ENCODE measurements at regions not wholly inside any gene's neighbourhood (a gene's known extent, or its start where the extent isn't known, plus 50 kb on each side); places are given as distances from the start of the nearest gene placed in this dataset.

- H3K9me3 ChIP-seq (ENCODE audit: control insufficient read depth, low read depth, low read length) = no peaks in the 10 kb centered on the region
- no peaks in the 10 kb centered on the region for H3K4me1 ChIP-seq (ENCODE audit: control insufficient read depth, extremely low read depth, insufficient read depth, low read length)
- TF ChIP-seq CTCF (optimal IDR thresholded peaks at IDR 0.05 in 1 of 3, IDR thresholded peaks at IDR 0.05 in 1 of 3, conservative IDR thresholded peaks at IDR 0.05 in 1 of 3; ENCODE audit: extremely low read depth in 1 of 3, insufficient read depth in 2 of 3, low read length in 3 of 3) (no peak), EZH2 (IDR thresholded peaks at IDR 0.05; ENCODE audit: low read length) (no peak)
- no peak overlapping the region for H2AFZ ChIP-seq (ENCODE audit: control insufficient read depth, low read length)
- FAIRE-seq = no peak
- no peak for DNase-seq (ENCODE audit: low read depth, low spot score)
- H3K36me3 ChIP-seq (ENCODE audit: control insufficient read depth in 2 of 2, extremely low read depth in 1 of 2, insufficient read depth in 2 of 2, low read length in 2 of 2) = no peaks in the 10 kb centered on the region
- no peaks in the 10 kb centered on the region for H3K9me1 ChIP-seq (ENCODE audit: control insufficient read depth, extremely low read depth, insufficient read depth, low read length)
- H3K27me3 ChIP-seq (ENCODE audit: control insufficient read depth, extremely low read depth, insufficient read depth, low read length) = no peaks in the 10 kb centered on the region
- no peaks in the 10 kb centered on the region for H3K79me2 ChIP-seq (ENCODE audit: control insufficient read depth, insufficient read depth, low read length)
- H4K20me1 ChIP-seq (ENCODE audit: control insufficient read depth, extremely low read depth, insufficient read depth, low read length) = no peaks in the 10 kb centered on the region
- H3K9ac ChIP-seq (ENCODE audit: control insufficient read depth, extremely low read depth, insufficient read depth, low read length) = no peak overlapping the region
- H3K27ac ChIP-seq (ENCODE audit: control insufficient read depth, insufficient read depth, low read length) = no peak overlapping the region
- H3K4me3 ChIP-seq (ENCODE audit: control insufficient read depth in 2 of 3, extremely low read depth in 1 of 3, insufficient read depth in 2 of 3, low read depth in 1 of 3, low read length in 3 of 3) = no peak overlapping the region
- dilution Hi-C loops (cut with MboI; ENCODE audit: extremely low pct_ligation_motif_present, low sequenced_read_pairs) = no loop called here
- H3K4me2 ChIP-seq (ENCODE audit: control insufficient read depth, extremely low read depth, insufficient read depth, low read depth, low read length) = no peak overlapping the region
Measured at GRCh38 chr4:67291644-67292043, 253.7 kb downstream of the CENPC start.

GRCh38 chr4:67288964-67289363 lies 256.3 kb downstream of the CENPC start:
- dilution Hi-C loops (cut with MboI; ENCODE audit: extremely low pct_ligation_motif_present, low sequenced_read_pairs) = no loop called here
- Histone ChIP-seq H3K4me3 (ENCODE audit: control insufficient read depth in 2 of 3, extremely low read depth in 1 of 3, insufficient read depth in 2 of 3, low read depth in 1 of 3, low read length in 3 of 3) (no peak overlapping the region), H3K4me2 (ENCODE audit: control insufficient read depth, extremely low read depth, insufficient read depth, low read depth, low read length) (no peak overlapping the region), H3K79me2 (ENCODE audit: control insufficient read depth, insufficient read depth, low read length) (no peaks in the 10 kb centered on the region), H2AFZ (ENCODE audit: control insufficient read depth, low read length) (no peak overlapping the region), H3K27me3 (ENCODE audit: control insufficient read depth, extremely low read depth, insufficient read depth, low read length) (no peaks in the 10 kb centered on the region), H3K9me3 (ENCODE audit: control insufficient read depth, low read depth, low read length) (no peaks in the 10 kb centered on the region), H3K9me1 (ENCODE audit: control insufficient read depth, extremely low read depth, insufficient read depth, low read length) (no peaks in the 10 kb centered on the region), H3K4me1 (ENCODE audit: control insufficient read depth, extremely low read depth, insufficient read depth, low read length) (no peaks in the 10 kb centered on the region), H3K36me3 (ENCODE audit: control insufficient read depth in 2 of 2, extremely low read depth in 1 of 2, insufficient read depth in 2 of 2, low read length in 2 of 2) (no peaks in the 10 kb centered on the region), H3K9ac (ENCODE audit: control insufficient read depth, extremely low read depth, insufficient read depth, low read length) (no peak overlapping the region), H3K27ac (ENCODE audit: control insufficient read depth, insufficient read depth, low read length) (no peak overlapping the region), H4K20me1 (ENCODE audit: control insufficient read depth, extremely low read depth, insufficient read depth, low read length) (no peaks in the 10 kb centered on the region)
- TF ChIP-seq EZH2 (IDR thresholded peaks at IDR 0.05; ENCODE audit: low read length) (no peak), CTCF (optimal IDR thresholded peaks at IDR 0.05 in 1 of 3, IDR thresholded peaks at IDR 0.05 in 1 of 3, conservative IDR thresholded peaks at IDR 0.05 in 1 of 3; ENCODE audit: extremely low read depth in 1 of 3, insufficient read depth in 2 of 3, low read length in 3 of 3) (peak in 2 of 3 experiments; percentile 38 to 59)
- FAIRE-seq (no peak), DNase-seq (ENCODE audit: low read depth, low spot score) (no peak)

Measured in keratinocyte (primary cell).